Vagina (tissue), 2 donors: ENCODE measurements at regions not wholly inside any gene's neighbourhood (a gene's known extent, or its start where the extent isn't known, plus 50 kb on each side); places are given as distances from the start of the nearest gene placed in this dataset.

Experiments
- POLR2A ChIP-seq, 2 donors: fragments of 450-650 bp; IDR thresholded peaks; one replicate each; pipeline ENCODE4 v1.6.1; 2017; ENCODE audit warnings: antibody characterized with exemption in 2 of 2, mild to moderate bottlenecking in 2 of 2, moderate library complexity in 2 of 2
- TF ChIP-seq, protein P1 (sequence below), 3 experiments: fragments of 450-650 bp in 2 of 3; fragments of 200-600 bp in 1 of 3; sonication (generic) in 1 of 3; IDR thresholded peaks; one replicate each; pipeline ENCODE4 v1.5.1; 2017 to 2019; ENCODE audit warnings: antibody characterized with exemption in 3 of 3, mild to moderate bottlenecking in 2 of 3, moderate library complexity in 2 of 3

DNA sequence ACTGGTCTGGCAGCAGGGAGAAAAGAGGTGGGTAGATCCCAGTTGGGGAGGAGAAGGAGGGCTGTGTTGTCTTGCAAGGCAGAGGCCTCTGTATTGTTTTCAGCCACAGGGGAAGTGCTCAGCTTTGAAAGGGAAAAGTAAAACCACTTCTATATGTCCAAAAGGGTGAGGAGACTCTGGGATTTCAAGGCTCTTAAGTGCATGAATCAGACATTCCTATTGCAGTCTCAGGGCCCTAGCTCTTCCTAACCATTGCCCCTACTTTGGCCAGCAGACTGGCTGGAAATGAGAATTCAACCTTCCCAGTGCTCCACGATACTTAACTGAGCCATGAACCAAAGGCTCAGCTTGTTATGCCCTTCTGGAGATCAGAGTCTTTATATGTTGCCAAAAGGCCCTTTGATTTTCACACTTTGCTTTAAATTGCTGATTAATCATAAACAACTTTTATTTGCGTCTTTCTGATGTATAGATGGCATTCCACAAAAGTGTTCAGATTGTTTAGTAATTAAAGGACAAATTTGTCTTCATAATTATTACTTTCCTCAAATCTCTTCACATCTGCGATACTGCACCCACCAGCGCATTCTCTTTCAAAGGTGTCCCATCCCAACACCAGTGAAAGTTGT is 313.8 kb upstream of the MMADHC start:
- TF ChIP-seq, protein P1, sequence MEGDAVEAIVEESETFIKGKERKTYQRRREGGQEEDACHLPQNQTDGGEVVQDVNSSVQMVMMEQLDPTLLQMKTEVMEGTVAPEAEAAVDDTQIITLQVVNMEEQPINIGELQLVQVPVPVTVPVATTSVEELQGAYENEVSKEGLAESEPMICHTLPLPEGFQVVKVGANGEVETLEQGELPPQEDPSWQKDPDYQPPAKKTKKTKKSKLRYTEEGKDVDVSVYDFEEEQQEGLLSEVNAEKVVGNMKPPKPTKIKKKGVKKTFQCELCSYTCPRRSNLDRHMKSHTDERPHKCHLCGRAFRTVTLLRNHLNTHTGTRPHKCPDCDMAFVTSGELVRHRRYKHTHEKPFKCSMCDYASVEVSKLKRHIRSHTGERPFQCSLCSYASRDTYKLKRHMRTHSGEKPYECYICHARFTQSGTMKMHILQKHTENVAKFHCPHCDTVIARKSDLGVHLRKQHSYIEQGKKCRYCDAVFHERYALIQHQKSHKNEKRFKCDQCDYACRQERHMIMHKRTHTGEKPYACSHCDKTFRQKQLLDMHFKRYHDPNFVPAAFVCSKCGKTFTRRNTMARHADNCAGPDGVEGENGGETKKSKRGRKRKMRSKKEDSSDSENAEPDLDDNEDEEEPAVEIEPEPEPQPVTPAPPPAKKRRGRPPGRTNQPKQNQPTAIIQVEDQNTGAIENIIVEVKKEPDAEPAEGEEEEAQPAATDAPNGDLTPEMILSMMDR (IDR thresholded peaks at IDR 0.05): no peak
- no peak for TF ChIP-seq POLR2A (IDR thresholded peaks at IDR 0.05)
